Ecto neural progenitor cell (in vitro differentiated cells): ENCODE measurements at regions not wholly inside any gene's neighbourhood (a gene's known extent, or its start where the extent isn't known, plus 50 kb on each side); places are given as distances from the start of the nearest gene placed in this dataset.

Source experiments
- DNase-seq: peaks from one replicate; pipeline ENCODE4 v3.0.0-alpha.2; 2018; ENCODE audit warnings: low spot score

DNA sequence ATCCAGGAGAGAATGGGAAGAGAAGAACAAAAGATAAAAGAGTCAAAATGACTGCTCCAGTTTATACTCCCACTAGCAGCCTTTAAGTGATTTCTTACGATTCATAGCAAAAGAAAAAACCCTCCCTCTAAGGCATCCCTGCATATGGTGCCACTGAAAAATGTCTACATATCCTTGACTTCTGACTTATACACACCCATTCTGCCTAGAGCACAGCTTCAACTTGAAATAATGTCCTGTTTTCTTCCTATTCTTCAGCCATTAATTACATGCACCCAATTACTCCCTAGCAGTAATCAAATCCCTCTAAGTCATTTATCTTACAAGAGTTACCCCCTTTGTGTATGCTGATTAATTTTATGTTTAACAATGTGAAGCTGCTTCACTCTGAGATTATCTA, 393.5 kb downstream of the HTR7 start:
- DNase-seq: no peak

DNA sequence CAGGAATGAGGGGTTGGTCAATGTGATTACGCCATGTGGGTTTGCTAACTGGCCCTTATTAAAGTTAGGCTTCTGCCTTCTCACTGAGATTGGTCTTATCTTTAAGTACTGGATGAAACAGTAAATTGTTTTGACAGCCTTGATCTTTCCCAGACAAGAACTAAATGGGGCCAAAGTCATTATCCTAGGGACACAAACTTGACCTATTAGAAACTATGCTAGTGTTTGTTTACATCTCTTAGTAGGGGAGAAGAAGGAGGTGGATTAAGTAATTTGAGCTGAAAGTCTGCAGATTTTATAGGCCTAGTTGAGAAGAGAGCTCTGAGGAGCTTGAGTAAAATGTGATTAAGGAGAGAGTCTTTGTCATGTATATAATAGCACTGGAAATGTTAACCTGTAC, 386.9 kb downstream of the HTR7 start:
- DNase-seq: no peak

DNA sequence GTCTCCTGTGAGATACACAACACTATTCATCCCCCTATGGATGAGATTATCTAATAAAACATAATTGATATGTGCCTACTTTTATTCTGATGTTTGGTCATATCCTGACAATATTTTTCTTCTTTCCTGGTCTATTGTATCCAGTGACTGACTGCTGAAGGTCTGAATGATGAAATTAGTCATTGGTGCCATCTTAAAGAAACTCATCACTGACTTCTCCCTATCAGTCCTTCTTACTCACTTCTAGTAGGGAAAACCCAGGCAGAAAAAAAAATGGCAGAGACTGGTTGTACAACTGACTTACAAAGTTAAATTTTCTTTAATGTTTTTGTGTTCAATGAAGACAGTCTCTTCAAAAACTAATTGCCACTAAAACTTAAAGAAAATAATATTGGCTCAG, 377.4 kb downstream of the HTR7 start:
- no peak for DNase-seq

DNA sequence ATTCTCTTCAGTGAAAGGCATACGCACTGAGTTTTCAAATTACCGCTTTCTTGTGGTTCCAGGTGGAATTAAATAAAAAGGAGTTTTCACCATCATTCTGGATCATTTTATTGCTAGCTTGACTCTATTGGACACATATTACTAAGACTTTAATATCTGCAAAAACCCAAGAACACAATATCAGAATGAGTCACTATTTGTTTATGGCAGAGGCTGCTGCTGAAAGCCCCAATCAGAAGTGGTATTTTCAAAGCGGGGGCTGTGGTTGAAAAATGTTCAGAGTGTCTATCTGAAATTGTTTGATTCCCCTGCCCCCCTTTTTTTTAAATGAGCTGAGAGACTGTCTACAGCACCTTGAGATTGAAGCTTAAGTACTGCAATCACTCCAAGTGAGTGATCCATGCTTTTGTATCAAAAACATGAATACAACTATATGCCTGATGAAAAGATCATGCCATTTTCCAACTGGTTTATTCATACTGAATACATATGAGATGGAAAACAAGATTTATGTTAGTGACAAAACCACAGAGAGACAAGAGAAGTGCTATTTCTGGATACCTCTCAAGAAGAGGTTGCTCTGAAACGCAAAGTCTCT, 376.4 kb downstream of the HTR7 start:
- no peak for DNase-seq

DNA sequence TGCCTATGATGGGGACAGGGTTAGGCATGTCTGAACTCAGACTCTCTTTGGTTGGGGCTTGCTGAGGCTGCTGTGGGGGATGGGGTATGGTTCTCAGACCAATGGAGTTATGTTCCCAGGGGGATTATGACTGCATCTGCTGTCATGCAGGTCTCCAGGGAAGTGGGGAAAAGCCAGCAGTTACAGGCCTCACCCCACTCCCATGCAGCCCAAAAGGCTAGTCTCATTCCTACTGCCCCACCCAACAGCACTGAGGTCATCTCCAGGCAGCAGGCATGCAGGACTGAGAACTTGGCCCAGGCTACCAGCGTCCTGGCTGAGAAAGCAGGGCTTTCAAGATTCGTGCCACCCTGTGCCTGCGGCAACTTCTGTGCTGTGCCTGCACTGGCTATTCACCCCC, 373.3 kb downstream of the HTR7 start:
- DNase-seq: no peak

DNA sequence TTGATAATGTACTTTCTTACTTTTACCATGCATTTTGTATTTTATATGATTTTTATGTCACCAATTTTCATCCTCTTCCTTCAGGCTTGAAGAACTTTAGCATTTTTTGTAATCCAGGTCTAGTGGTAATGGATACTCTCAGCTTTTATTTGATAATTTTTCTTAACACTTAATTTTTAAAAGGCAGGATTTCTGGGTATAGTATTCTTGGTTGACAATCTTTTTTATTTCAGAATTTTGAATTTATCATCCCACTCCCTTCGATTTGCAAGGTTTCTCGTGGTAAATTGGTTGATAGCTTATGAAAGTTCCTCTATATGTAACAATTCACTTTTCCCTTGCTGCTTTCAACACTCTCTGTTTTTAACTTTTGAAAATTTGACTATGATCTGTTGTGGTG, 363.7 kb downstream of the HTR7 start:
- no peak for DNase-seq

DNA sequence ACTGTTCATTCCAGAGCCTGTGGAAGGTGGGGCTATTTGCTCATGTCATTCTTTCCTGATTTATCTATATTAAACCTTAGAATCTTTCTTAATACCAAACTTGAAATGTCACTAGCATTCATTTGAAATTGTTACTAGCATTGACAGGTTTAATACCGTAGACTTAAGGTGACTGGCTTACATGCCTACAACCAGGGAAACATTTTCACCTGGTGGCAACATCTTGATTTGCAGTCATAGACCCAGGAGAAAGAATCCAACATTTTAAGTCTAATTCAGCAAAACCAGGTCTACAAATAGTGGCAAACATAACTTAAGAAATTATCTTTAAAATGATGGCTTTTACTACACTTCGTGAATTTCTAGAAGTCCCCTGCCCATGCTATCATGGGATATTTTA, 353.7 kb downstream of the HTR7 start:
- no peak for DNase-seq

DNA sequence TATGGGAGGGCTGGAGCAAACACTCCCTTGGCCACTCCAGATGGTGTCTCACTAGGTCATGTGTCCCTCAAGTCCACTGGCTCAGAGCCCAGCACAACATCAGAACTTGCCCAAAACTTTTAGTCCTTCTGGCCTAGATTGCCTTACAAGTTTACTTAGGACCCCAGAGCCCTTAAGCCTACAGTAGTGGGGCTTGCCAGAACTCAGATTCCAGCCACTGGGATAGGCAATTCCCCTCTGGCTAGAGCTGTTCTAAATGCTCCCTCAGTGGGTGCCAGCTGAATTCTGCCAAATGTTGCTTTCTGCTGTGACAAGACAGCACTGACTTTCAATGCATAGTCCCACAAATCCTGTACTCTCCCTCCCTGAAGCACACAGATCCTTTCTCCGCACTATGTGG, 331.1 kb downstream of the HTR7 start:
- no peak for DNase-seq

DNA sequence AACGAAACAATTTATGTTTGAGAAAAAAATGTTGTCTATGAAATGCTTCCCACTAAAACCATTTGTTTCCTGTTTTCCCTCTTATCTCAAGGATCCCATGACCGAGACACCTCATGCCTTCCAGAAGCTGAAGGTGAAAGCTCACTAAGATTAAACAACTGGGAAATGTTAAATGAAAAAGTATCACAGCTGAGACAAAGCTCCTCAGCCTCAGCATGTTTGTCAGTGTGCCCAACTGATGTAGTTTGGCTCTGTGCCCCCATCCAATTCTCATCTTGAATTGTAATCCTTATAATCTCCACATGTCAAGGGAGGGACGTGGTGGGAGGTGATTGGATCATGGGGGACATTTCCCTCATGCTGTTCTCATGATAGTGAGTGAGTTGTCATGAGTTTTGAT, 327.3 kb downstream of the HTR7 start:
- DNase-seq: no peak

DNA sequence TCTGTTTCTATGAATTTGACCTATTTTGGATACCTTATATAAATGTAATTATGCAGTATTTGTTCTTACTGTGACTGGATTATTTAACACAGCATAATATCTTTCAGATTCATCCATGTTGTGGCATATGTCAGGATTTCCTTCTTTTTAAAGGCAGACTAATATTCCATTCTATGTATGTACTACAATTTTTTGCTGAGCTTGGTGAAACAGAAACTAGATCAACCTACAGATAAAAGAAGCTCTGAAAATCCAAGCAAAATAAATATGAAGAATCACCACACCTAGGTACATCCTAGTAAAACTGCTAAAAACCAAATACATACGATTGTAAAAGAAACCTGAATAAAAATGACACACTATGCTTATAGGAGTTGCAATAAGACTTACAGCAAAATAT, 300.5 kb downstream of the HTR7 start:
- DNase-seq: no peak

DNA sequence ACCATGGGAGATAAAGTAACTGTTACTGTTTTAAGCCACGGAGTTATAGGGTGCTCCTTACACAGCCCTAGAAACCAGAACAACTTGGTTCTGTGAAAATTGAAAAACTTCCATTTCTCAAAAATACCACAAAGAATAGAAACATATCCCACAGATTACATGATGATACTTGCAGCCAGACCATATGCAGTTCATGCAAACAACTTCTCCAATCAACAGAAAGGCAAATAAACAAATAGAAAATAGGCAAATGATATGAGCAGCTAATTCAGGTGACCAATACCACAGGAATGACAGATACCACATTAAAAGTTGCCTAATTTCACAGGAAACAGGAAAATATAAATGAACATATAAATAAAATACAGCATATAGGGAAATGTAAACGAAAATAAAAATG, 297.5 kb downstream of the HTR7 start:
- no peak for DNase-seq

DNA sequence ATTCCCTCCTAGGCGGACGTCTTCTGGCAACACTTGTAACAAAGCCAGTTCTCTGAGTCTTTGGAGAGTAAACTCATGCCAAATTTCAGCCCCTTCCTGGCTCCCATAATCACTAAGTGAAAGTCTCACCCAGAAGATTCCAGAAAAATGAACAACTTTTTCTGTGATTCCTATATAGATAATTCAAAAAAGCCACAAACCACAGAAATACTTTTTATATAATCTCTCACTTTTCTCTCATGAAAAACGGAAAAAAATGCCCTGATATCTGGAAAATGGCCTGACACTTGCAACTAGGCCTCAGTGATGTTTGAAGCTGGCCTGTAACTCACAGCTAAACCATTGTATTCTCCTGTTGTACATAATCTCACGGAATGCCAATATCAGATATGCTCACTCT, 296.2 kb downstream of the HTR7 start:
- no peak for DNase-seq

DNA sequence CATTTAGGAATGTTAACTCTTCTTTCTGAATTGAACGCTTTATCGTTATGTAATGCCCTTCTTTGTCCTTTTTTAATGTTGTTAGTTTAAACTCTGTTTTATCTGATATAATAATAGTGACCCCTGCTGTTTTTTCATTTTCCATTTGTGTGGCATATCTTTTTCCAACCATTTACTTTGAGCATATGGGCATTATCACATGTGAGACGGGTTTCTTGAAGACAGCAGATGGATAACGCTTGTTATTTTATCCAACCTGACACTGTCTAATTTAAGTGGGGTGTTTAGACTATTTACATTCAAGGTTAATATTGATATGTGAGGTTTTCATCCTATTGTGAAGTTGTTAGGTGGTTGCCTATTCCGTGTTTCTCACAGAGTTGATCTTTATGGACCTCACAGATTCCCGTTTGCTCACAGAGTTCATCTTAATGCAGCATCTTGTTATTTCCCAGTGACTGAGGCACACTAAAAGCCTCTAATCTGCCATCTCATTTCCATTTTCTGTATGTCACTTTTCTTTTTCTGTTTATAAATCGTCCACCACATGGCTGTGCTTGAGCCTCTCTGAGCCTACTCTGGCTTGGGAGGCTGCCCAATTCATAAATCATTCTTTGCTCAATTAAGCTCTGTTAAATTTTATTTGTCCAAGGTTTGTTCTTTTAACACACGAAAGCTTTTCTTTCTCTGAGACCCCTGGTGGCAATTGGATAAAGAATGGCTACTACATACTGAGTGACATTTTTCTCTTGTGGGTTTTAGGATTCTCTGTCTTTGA, 286.2 kb downstream of the HTR7 start:
- DNase-seq: no peak

DNA sequence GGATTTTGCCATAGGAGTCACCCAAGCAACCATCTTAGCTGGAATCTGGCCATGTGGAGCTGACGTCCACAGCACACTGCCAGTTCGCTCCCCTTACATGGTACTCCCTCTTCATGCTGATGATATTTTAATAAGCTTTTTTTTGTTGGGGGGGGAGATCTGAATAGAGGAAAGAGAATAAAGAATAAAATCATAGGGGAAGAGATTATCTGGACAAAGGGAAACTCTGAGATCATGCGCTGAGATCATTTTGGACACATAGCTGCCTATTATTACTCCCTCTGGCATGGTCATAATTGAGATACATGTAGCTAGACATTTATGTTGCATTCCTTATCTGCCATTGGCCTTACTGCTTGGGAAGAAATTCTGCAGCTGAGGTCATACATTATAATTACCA, 282.7 kb downstream of the HTR7 start:
- DNase-seq: no peak

DNA sequence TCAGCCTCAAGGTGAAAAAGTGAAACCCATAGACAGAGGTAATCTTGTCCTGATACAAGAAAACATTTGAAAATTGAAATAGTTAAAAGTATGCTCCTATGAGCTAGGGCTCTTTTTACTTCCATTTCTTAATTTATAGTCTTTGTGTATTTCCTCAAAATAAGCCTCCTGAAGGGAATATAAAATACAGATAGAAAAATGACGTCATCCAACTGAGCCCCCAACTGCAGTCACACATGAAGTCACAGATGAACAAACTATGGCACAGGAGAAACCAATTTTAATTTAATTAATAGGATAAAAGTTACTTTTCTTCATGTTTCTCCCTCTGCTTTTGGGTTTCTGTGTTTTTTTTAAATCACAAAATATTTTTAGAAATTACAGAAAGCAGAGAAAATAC, 280.3 kb downstream of the HTR7 start:
- DNase-seq: no peak

DNA sequence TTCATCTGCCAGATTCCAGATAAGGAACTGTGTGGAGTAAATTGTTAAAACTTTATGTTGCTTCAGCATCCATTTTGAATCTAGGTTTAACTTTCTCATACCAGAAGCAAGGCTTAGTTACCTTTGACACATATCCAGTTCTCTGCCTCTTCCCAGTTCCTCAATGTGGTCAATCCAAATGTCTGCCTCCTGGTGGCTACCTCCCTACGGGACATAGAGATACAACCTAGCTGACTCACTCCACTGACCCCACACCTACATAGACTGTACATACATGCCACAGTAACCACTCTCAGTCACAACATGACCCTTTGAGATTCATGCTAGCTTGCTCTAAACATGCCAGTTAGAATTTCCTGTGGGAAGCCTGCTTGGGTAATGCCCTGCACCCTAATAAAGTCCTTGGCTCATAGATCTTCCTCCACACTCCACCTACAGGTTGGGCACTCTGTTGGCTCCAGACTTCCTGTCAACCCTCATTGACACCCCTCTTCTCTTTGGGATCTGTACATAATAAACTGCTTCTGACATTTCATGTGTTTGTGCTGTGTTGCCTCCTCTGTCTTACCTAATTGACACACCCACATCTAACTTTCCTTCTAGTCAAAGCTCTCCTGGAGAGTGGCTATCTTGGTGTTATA, 278.1 kb downstream of the HTR7 start:
- no peak for DNase-seq

DNA sequence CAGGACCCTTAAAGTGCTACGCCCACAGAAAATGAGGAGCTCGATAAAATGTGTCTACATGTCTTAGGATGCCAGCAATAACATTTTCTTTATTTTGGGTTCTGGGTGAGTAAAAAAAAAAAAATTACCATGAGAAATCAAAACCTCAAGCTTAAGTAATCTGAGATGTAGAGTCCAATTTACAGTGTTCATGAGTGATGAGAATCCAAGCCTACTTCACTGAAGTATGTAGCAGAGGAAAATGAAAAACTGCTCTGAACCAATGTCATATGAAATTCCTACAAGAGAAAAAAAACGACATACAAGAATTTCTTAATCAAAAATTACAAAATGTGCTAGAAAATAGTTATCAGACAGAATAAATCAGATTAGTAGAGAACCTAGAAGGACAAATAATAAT, 274.4 kb downstream of the HTR7 start:
- no peak for DNase-seq

DNA sequence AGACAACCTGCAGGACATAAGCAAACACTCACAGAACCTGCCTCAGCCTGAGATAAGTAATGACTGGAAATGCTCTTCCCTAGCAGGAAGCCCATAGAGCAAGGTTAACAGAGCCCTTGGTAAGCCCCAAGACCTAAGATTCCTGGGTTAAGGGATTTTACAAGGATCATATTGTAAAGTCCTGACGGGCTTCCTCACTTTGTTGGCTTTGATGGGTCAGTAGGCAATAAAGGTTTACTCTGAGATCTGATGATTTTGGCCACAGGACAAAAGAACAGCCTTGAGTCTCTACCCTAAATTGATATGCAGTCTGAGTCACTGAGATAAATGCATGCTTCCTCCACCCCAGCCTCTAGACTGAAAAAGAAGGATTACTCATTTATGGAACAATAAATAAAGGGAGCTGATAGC, 270.8 kb downstream of the HTR7 start:
- DNase-seq: no peak

DNA sequence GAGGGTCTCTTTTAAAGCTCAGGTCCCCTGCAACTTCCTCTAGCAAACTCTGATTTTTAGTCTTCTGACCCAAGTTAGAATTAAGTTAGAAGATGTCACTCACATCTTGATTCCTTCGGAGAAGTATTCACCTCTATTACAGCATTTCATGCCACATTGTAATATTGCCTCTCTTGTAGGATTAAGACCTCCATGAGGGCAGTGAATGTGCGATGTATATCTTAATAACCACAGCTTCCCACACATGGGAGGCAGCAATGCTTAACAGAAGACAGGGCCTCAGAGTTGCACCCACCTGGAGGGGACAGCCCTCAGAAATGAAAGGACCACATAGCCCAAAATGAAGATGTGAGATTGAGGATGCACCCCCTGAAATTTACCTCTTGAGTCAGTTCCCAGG, 270.3 kb downstream of the HTR7 start:
- no peak for DNase-seq

DNA sequence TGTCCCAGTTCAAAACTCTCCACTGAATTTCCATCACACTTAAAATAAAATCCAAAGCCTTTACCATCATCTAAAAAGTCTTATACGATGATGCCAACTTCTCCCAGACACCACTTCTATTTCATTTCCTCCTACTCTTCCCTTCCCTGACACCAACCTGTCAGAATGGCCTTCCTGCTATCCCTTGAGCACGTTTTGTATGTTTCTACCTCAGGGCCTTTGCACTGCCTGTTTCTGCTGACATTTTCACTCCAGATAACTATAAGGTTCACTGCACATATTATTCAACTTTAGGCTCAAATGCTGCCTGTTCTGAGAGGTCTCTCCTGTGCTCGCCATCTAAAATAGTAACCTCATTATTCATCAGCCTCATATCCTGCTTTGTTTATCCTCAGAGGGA, 269.6 kb downstream of the HTR7 start:
- DNase-seq: no peak

DNA sequence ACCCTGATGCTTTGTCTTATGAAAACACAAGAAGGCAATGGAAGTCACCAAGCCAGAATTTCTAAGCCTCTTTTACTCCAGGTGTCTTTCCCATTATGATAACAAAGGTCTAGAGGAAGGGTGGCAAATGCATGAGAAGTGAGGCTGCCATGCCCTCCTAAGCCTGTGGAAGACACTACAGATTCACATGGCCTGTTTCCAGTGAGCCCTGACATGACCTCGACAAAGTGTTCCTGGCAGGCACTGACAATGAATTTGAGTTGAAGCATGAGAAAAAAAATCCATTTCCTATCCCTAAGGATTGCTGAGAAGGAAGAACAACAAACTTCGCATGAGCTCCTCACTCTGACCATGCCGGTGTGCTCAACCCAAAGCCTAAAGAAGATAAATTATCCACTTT, 268.0 kb downstream of the HTR7 start:
- no peak for DNase-seq

DNA sequence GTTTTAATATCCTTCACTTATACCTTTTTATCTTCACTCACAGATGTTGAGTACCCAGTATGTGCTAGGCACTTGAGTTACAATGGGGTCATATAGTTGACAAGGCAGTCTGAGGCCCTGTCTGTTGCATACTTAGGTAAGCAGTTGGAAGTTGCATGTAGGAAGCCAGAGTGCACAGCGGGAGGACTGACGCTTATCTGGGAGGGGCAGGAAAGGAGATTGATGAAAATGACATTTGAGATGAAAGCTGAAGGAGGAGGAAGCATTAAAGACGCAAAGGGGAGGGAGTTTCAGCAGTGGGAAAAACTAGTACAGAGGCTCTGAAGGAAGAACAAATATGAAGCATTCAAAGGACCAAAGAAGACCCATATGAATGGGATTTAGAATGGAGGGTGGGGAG, 266.2 kb downstream of the HTR7 start:
- DNase-seq: no peak

DNA sequence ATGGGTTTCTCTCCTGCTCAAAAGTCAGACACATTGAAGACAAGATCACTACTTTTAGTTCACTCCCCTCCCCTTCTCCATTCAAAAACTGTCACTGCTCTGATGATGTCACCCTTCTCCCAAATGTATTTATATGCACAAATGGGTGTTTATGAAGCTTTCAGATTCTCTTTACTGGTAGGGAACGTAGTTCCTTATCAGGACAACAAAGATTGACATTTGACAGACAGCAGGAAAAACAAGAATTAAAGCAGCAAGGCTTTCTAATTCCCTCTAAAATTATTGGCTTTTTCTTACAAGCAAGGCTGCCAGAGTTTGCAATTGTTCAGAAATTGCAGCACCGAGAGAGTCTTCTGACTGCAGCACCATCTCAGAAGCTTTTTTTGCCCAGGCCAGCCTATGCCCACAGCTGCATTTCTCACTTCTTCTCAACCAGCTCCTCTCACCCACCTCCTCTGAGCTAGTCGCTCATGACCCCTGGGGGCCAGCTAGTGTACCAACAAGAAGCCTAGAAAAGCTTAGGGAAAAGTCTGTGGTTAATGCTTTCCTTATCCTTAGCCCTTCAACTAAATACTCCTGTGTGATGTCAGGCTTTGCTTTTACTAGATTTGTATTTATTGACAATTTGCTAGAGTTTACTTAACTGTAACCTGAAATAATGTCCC, 265.1 kb downstream of the HTR7 start:
- peak; percentile 74 for DNase-seq
